HepG2 (cell line): ENCODE measurements at regions not wholly inside any gene's neighbourhood (a gene's known extent, or its start where the extent isn't known, plus 50 kb on each side); places are given as distances from the start of the nearest gene placed in this dataset.

Experiments
- ATAC-seq: fragments of 200-7000 bp; cut with Tn5 transposase; 3 replicates; pipeline ENCODE4 v1.9.1; 2020; ENCODE audit warnings: mild to moderate bottlenecking, moderate library complexity
- BruUV-seq: library from RNA; stranded (reverse); fragments of 400-500 nt; replicated peaks from 2 replicates; lab custom pipeline; 2021; lab: Mats Ljungman, UMichigan
- CTCF ChIA-PET: fragments of 300-600 bp; formaldehyde crosslinking; extraction: SDS; loops from one replicate; lab custom pipeline; 2021; ENCODE audit warnings: low total read pairs, inconsistent platforms, low intra/inter-chr PET ratio; lab: Yijun Ruan, JAX
- POLR2A ChIA-PET: fragments of 350-600 bp; sonication (Branson Sonifier 250); formaldehyde crosslinking; loops from one replicate; lab custom pipeline; 2020; ENCODE audit warnings: antibody characterized with exemption, inconsistent platforms; lab: Yijun Ruan, JAX
- DNase-seq: peaks from one replicate; pipeline ENCODE4 v3.0.0-alpha.2; 2015; ENCODE audit warnings: low spot score
- FAIRE-seq: peaks from 3 replicates; lab custom pipeline; 2011; peaks lifted over from hg19 to GRCh38; lab: Jason Lieb, UNC
- H2AFZ ChIP-seq: one replicate; pipeline ENCODE4 v1.6.1; 2011; ENCODE audit warnings: low read length, inconsistent platforms
- H3K27ac ChIP-seq: fragments of 300-600 bp; 3 replicates; pipeline ENCODE4 v1.8.0; 2011; ENCODE audit warnings: mixed run types, mild to moderate bottlenecking, mixed read lengths, low read length, inconsistent platforms; ENCODE audit not compliant: insufficient read depth; ENCODE audit errors: extremely low read length
- H3K27me3 ChIP-seq, 2 experiments: fragments of 200-600 bp in 1 of 2; 2 replicates in 1 of 2; 3 replicates in 1 of 2; pipeline versions ENCODE4 v1.6.0 to v1.8.0; 2011; ENCODE audit warnings: low read length in 2 of 2, mild to moderate bottlenecking in 2 of 2, moderate library complexity in 2 of 2, inconsistent platforms in 1 of 2; ENCODE audit not compliant: insufficient read depth in 2 of 2, control insufficient read depth in 1 of 2
- H3K36me3 ChIP-seq, 2 experiments: fragments of 200-600 bp in 1 of 2; replicated peaks in 1 of 2; 2 replicates in 1 of 2; 3 replicates in 1 of 2; pipeline versions ENCODE4 v1.5.1 to v1.8.0; 2011; ENCODE audit warnings: low read length in 2 of 2, inconsistent platforms in 1 of 2; ENCODE audit not compliant: insufficient read depth in 2 of 2, control insufficient read depth in 1 of 2
- H3K4me1 ChIP-seq: 2 replicates; pipeline ENCODE4 v1.5.1; 2012; ENCODE audit warnings: low read length, inconsistent platforms; ENCODE audit not compliant: insufficient read depth
- H3K4me2 ChIP-seq: 2 replicates; pipeline ENCODE4 v1.6.0; 2011; ENCODE audit warnings: low read depth, low read length, inconsistent platforms
- H3K4me3 ChIP-seq, 3 experiments: fragments of 200-600 bp in 1 of 3; sonication (generic), shearing (Covaris generic) in 1 of 3; replicated peaks in 1 of 3; 2 replicates each; pipeline ENCODE4 v1.5.1; 2011 to 2016; ENCODE audit warnings: low read length in 3 of 3, inconsistent platforms in 2 of 3, low read depth in 2 of 3, mild to moderate bottlenecking in 2 of 3, control low read depth in 1 of 3, mixed read lengths in 1 of 3; ENCODE audit not compliant: insufficient read depth in 1 of 3
- H3K79me2 ChIP-seq: one replicate; pipeline ENCODE4 v1.6.1; 2011; ENCODE audit warnings: low read length, inconsistent platforms; ENCODE audit not compliant: insufficient read depth
- H3K9ac ChIP-seq: 2 replicates; pipeline ENCODE4 v1.6.0; 2011; ENCODE audit warnings: mild to moderate bottlenecking, low read depth, low read length, inconsistent platforms; ENCODE audit not compliant: insufficient read depth
- H3K9me3 ChIP-seq: 2 replicates; pipeline ENCODE4 v1.5.1; 2012; ENCODE audit warnings: mild to moderate bottlenecking, low read length
- H4K20me1 ChIP-seq: 2 replicates; pipeline ENCODE4 v1.6.0; 2011; ENCODE audit warnings: inconsistent platforms, mild to moderate bottlenecking, low read length, moderate library complexity; ENCODE audit not compliant: insufficient read depth
- ATF1 ChIP-seq: IDR thresholded peaks from 2 replicates; pipeline ENCODE4 v1.6.1; 2016; ENCODE audit warnings: mild to moderate bottlenecking, control low read depth
- HNRNPL ChIP-seq: fragments of 200-400 bp; formaldehyde crosslinking; IDR thresholded peaks from 2 replicates; pipeline ENCODE4 v1.6.1; 2017; ENCODE audit warnings: mild to moderate bottlenecking, low read depth, low read length
- KLF11 ChIP-seq: IDR thresholded peaks from 2 replicates; pipeline ENCODE4 v1.6.1; 2016; ENCODE audit warnings: missing compliant biosample characterization
- KMT2B ChIP-seq: IDR thresholded peaks from 2 replicates; pipeline ENCODE4 v1.6.1; 2016; ENCODE audit warnings: missing genetic modification reagents, missing compliant biosample characterization
- NFATC3 ChIP-seq: sonication (generic); formaldehyde crosslinking; IDR thresholded peaks from 2 replicates; pipeline ENCODE4 v1.5.1; 2020; ENCODE audit warnings: mild to moderate bottlenecking, missing genetic modification reagents
- PATZ1 ChIP-seq: sonication (generic); formaldehyde crosslinking; IDR thresholded peaks from 2 replicates; pipeline ENCODE4 v1.4.0; 2020; ENCODE audit warnings: missing genetic modification reagents
- PHF20 ChIP-seq: sonication (generic); formaldehyde crosslinking; IDR thresholded peaks from 2 replicates; pipeline ENCODE4 v1.5.0; 2020; ENCODE audit warnings: mild to moderate bottlenecking, missing genetic modification reagents
- SP2 ChIP-seq: sonication (generic); formaldehyde crosslinking; IDR thresholded peaks from 2 replicates; pipeline ENCODE4 v1.5.1; 2020; ENCODE audit warnings: mild to moderate bottlenecking, missing genetic modification reagents
- TP53 ChIP-seq: sonication (generic); formaldehyde crosslinking; conservative IDR thresholded peaks from 2 replicates; pipeline ENCODE4 v1.4.0; 2020; ENCODE audit warnings: missing genetic modification reagents
- ZNF296 ChIP-seq: sonication (generic); formaldehyde crosslinking; conservative IDR thresholded peaks from 2 replicates; pipeline ENCODE4 v1.5.0; 2020; ENCODE audit warnings: mild to moderate bottlenecking, missing genetic modification reagents
- ZNF572 ChIP-seq: sonication (generic); formaldehyde crosslinking; IDR thresholded peaks from 2 replicates; pipeline ENCODE4 v1.5.1; 2020; ENCODE audit warnings: mild to moderate bottlenecking, missing genetic modification reagents
- ZNF577 ChIP-seq: sonication (generic); formaldehyde crosslinking; IDR thresholded peaks from 2 replicates; pipeline ENCODE4 v1.4.0; 2020; ENCODE audit warnings: mild to moderate bottlenecking, low read depth, missing genetic modification reagents, borderline replicate concordance
- ZNF644 ChIP-seq: IDR thresholded peaks from 2 replicates; pipeline ENCODE4 v1.6.1; 2016; ENCODE audit warnings: low read depth
- ZNF724P ChIP-seq: sonication (generic); formaldehyde crosslinking; IDR thresholded peaks from 2 replicates; pipeline ENCODE4 v1.8.0; 2022; ENCODE audit warnings: missing genetic modification reagents, borderline replicate concordance
- ZSCAN30 ChIP-seq: sonication (generic); formaldehyde crosslinking; IDR thresholded peaks from 2 replicates; pipeline ENCODE4 v1.5.0; 2020; ENCODE audit warnings: mild to moderate bottlenecking, missing genetic modification reagents
- WGBS: methylation state at CpG from one replicate; pipeline ENCODE4 v1.1.6; 2017; ENCODE audit warnings: low lambda C conversion rate; 5-methylcytosine and 5-hydroxymethylcytosine counted together
- in situ Hi-C: cut with HindIII; loops from 2 replicates; pipeline ENCODE4 v1.10.0; 2017; ENCODE audit warnings: low pct_unique_long_range_greater_than_20kb; ENCODE audit not compliant: extremely low pct_ligation_motif_present
- intact Hi-C: fragments of 100-400 bp; cut with micrococcal nuclease; formaldehyde crosslinking; loops from one replicate; pipeline ENCODE4 v1.10.0; 2022; ENCODE audit not compliant: unreplicated experiment
- TF ChIP-seq, protein P1 (sequence below): IDR thresholded peaks from 2 replicates; pipeline ENCODE4 v1.6.1; 2012; ENCODE audit warnings: low read depth, low read length, improper control_type of control experiment
- TF ChIP-seq, protein P2 (sequence below): sonication (generic); formaldehyde crosslinking; IDR thresholded peaks from 2 replicates; pipeline ENCODE4 v1.4.0; 2020; ENCODE audit warnings: mild to moderate bottlenecking, missing genetic modification reagents, borderline replicate concordance

DNA sequence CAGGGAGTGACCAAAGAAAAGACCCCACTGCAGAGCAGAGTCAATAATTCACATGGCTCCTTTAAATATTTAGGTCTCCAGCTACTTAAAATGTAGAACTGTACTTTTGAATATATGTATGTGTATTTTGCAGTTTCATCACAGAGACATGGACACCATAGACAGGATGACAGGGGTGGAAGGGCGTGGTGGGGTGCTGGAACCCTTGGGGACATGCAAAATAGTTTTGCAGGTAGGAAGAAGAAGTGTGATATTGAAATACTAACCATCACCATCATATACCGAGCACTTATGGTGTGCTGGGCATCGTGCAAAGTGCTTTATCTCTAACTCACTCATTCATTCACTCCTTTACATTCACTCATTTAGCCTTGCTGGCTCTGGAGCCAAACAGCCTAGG, 72.5 kb upstream of the IGSF21 start:
- no TSS peak for BruUV-seq
- ATAC-seq = no peak
- TF ChIP-seq PATZ1 (CRISPR knock-in tag) (no peak), TP53 (CRISPR knock-in tag) (no peak), ZNF724P (CRISPR knock-in tag) (no peak), HNRNPL (no peak), KMT2B (CRISPR knock-in tag) (no peak), KLF11 (CRISPR knock-in tag) (no peak), ATF1 (CRISPR knock-in tag) (no peak), ZNF577 (CRISPR knock-in tag) (no peak), ZNF296 (CRISPR knock-in tag) (no peak), NFATC3 (CRISPR knock-in tag) (no peak), ZSCAN30 (CRISPR knock-in tag) (no peak), SP2 (CRISPR knock-in tag) (no peak), ZNF644 (no peak), PHF20 (CRISPR knock-in tag) (no peak), ZNF572 (CRISPR knock-in tag) (no peak)
- TF ChIP-seq, protein P1, sequence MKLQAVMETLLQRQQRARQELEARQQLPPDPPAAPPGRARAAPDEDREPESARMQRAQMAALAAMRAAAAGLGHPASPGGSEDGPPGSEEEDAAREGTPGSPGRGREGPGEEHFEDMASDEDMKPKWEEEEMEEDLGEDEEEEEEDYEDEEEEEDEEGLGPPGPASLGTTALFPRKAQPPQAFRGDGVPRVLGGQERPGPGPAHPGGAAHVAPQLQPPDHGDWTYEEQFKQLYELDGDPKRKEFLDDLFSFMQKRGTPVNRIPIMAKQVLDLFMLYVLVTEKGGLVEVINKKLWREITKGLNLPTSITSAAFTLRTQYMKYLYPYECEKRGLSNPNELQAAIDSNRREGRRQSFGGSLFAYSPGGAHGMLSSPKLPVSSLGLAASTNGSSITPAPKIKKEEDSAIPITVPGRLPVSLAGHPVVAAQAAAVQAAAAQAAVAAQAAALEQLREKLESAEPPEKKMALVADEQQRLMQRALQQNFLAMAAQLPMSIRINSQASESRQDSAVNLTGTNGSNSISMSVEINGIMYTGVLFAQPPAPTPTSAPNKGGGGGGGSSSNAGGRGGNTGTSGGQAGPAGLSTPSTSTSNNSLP = no peak
- TF ChIP-seq, protein P2, sequence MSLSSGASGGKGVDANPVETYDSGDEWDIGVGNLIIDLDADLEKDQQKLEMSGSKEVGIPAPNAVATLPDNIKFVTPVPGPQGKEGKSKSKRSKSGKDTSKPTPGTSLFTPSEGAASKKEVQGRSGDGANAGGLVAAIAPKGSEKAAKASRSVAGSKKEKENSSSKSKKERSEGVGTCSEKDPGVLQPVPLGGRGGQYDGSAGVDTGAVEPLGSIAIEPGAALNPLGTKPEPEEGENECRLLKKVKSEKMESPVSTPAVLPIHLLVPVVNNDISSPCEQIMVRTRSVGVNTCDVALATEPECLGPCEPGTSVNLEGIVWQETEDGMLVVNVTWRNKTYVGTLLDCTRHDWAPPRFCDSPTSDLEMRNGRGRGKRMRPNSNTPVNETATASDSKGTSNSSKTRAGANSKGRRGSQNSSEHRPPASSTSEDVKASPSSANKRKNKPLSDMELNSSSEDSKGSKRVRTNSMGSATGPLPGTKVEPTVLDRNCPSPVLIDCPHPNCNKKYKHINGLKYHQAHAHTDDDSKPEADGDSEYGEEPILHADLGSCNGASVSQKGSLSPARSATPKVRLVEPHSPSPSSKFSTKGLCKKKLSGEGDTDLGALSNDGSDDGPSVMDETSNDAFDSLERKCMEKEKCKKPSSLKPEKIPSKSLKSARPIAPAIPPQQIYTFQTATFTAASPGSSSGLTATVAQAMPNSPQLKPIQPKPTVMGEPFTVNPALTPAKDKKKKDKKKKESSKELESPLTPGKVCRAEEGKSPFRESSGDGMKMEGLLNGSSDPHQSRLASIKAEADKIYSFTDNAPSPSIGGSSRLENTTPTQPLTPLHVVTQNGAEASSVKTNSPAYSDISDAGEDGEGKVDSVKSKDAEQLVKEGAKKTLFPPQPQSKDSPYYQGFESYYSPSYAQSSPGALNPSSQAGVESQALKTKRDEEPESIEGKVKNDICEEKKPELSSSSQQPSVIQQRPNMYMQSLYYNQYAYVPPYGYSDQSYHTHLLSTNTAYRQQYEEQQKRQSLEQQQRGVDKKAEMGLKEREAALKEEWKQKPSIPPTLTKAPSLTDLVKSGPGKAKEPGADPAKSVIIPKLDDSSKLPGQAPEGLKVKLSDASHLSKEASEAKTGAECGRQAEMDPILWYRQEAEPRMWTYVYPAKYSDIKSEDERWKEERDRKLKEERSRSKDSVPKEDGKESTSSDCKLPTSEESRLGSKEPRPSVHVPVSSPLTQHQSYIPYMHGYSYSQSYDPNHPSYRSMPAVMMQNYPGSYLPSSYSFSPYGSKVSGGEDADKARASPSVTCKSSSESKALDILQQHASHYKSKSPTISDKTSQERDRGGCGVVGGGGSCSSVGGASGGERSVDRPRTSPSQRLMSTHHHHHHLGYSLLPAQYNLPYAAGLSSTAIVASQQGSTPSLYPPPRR (CRISPR knock-in tag) = no peak

More for the DNA sequence above, 72.5 kb upstream of the IGSF21 start:
- H3K4me2 ChIP-seq = no peak overlapping the region
- ChIA-PET CTCF (no interaction called here), POLR2A (no interaction called here)
- H3K4me3 ChIP-seq = no peak overlapping the region
- H2AFZ ChIP-seq = no peak overlapping the region
- H3K9ac ChIP-seq = no peak overlapping the region
- DNase-seq (no peak), FAIRE-seq (no peak)
- intact Hi-C loops (no loop called here), in situ Hi-C loops (no loop called here)
- no peaks in the 10 kb centered on the region for H3K36me3 ChIP-seq
- no peaks in the 10 kb centered on the region for H4K20me1 ChIP-seq
- H3K79me2 ChIP-seq = no peaks in the 10 kb centered on the region
- 20% methylated on average over 3 of the region's 3 CpGs for WGBS
- H3K4me1 ChIP-seq = no peaks in the 10 kb centered on the region
- no peak overlapping the region for H3K27ac ChIP-seq
- no peaks in the 10 kb centered on the region for H3K9me3 ChIP-seq
- H3K27me3 ChIP-seq = peaks cover 6 to 18% of the 10 kb centered on the region in 2 experiments; a peak in 3 of 5 replicates
